OCI-LY3 (cell line): ENCODE measurements at regions not wholly inside any gene's neighbourhood (a gene's known extent, or its start where the extent isn't known, plus 50 kb on each side); places are given as distances from the start of the nearest gene placed in this dataset.

ENCODE experiments used
- CTCF ChIP-seq: fragments of 200-600, 300-600 bp; sonication (generic); IDR thresholded peaks from 2 replicates; pipeline ENCODE4 v1.5.1; 2014; ENCODE audit warnings: antibody characterized with exemption, low read length, low read depth
- EZH2phosphoT487 ChIP-seq: fragments of 200-600 bp; shearing (Covaris generic); IDR thresholded peaks from 2 replicates; pipeline ENCODE4 v1.6.1; 2018; ENCODE audit warnings: antibody characterized with exemption, mixed run types, low read depth

- TF ChIP-seq CTCF (no peak), EZH2phosphoT487 (no peak)
These were observed 200.7 kb downstream of the SLITRK1 start for GRCh38 chr13:83681547-83681946.
